ENCODE measurements at regions not wholly inside any gene's neighbourhood (a gene's known extent, or its start where the extent isn't known, plus 50 kb on each side); places are given as distances from the start of the nearest gene placed in this dataset.
A peak's percentile ranks its signal among the peaks of the same experiment; 100 is the strongest.

DNA sequence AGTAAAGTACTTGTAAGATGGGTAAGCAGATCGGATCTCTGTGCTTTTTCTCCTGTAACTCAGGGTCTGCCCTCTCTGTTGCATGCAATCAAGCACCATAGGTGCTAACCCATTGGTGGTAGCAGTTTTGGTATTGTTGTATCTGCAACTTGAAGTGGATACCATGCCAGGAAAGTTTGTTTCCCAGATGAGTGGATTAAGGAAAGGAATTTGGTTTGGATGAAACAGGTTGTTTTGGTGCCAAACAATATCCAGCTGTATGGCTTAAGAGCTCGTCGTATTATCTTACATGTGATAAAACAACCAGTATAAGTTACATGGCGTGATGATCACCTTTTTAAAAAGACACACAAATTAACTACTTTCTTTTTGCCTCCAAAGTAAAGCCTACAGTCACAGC lies 280.9 kb upstream of the TENM3 start:
- intact Hi-C loops (cut with DNase I) = no loop called here
- DNase-seq = no peak

DNA sequence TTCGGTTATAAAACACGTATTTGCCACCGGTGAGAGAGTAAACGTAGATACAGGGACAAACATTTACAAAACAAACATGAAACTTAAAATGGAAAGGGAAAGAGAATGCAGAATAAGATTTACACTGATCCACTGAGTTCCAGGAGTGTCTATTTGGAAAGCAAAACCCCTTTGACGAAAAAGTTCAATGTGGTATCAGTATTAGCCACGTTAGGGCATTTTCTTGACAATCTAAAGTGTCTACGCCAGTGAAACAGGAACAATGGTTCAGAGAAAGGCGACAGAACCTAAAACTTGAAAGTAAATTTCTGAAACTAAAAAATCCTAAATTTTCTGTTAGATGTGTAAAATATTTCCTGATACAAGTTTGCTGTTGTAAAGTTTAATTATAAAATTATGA lies 278.5 kb upstream of the TENM3 start:
- DNase-seq = no peak
- intact Hi-C loops (cut with DNase I) = no loop called here

DNA sequence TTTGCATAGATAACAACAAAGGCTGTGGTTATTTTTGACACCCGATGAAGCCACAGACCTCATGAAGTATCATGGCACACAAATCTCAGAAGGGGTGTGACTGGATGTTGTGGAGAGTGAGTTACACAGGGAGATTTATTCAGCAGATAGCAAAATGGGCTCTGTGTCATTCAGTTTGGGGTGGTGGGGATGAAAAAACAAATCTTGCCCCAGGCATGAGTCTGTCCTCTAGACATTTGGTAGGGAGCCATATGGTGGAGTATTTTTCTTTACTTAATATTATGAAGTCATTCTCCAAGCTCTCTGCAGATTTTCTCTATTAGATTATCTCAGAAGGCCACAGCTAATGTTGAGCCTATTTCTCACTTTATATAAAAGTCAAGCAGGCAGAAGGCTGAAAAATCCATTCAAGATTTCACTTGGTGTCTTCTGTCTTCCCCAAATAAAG lies 277.1 kb upstream of the TENM3 start:
- DNase-seq = no peak
- intact Hi-C loops (cut with DNase I) = no loop called here

DNA sequence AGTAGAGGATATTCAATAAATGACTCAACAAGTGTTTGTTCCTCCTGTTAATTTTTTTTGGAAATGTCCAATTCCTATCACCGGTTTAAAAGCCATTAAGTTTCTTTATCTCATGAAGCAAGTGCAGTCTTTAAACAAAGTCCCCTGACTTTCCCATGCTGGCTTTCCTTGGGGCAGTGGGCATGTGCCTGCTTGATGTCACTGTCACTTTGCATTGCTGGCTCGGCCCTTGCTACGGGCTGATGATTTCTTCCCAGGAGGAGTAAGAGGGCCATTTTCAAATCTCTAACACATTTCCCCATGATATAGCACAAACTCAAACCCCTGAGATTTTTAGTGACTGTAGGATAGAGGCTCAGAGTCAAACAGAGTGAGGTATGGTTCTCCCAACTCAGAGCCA lies 275.8 kb upstream of the TENM3 start:
- intact Hi-C loops (cut with DNase I) = no loop called here
- no peak for DNase-seq

DNA sequence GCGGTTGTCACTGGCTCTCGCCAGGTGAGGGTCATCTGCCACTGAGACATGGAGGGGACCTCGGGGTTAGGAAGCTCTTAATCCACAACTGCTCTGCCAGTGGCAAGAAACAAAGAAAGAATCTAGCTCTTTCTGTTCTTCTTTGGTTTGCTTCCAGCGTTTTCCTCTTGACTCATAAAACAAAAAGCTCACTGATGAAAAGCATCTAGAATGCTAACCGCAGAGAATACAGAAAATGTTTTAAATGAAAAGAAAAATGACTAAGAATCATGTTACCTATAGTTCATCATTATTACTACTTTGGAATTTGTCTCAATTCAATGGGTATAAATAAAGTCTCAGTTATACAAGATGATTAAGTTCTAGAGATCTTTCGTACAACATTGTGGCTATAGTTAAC lies 274.8 kb upstream of the TENM3 start:
- intact Hi-C loops (cut with DNase I) = no loop called here
- DNase-seq = peak in 1 of 10 donors; percentile 61

DNA sequence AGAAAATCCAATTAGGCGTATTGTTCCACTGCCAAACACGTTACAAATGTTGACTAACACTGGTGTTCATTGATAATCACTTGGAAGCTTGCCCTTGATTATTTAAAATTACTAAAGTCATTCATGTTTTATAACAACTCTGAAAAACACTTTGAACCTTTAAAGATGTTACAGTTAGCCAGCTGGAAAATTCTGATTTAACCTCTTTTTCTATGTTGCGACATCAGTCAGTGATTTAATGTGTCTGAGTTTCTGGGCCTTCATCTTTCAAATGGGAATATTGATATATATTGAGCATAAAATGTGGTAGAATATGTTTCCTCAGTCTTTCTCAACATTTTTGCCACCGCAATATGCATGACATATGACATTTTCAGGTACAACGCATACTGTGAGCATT lies 274.1 kb upstream of the TENM3 start:
- intact Hi-C loops (cut with DNase I) = no loop called here

DNA sequence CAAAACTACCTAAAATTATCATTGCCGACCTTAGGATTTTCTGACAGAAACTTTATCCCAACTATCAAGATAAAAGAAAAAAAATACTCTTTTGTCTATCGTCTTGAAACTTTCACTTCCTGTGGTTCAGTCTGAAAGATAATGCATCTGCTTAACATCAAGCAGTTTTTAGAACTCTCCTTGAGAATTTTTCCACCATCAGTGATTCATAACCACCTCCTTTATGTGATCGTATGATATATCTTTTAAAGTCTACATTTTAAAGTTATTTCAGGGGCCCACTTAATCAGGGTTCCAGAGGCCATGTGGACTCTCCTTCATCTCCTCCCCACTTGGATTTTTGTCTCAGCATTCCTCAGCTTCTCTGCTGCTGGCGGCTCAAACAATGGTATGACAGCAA lies 272.8 kb upstream of the TENM3 start:
- DNase-seq = no peak
- intact Hi-C loops (cut with DNase I) = no loop called here

More for the DNA sequence above, 274.1 kb upstream of the TENM3 start:
- DNase-seq = no peak

DNA sequence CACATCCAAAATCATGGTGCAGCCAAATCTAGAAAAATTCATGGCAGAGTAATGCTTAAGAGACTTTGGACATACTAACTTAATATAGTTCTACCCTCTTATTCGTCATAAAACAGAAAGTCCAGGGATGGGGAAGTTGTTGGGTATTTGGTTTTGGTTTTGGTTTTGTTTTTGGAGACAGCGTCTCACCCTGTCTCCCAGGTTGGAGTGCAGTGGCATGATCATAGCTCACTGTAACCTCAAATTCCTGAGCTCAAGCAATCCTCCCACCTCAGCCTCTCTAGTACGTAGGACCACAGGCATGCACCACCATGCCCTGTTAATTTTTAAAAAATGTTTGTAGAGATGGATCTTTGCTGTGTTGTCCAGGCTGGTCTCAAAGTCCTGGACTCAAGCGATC lies 271.8 kb upstream of the TENM3 start:
- no peak for DNase-seq
- intact Hi-C loops (cut with DNase I) = no loop called here

DNA sequence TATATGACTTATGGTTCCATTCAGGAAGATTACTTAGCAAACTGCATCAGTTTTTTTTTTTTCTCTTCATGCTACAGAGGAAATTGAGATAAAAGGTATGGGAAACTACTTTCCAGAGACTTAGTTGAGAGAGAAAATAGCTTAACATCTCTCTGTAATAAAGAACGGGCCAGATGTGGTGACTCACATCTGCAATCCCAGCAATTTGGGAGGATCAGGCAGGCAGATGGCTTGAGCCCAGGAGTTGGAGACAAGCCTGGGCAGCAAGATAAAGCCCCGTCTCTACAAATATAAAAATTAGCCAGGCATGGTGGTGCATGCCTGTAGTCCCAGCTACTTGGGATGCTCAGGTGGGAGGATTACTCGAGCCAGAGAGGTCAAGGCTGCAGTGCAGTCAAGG lies 271.2 kb upstream of the TENM3 start:
- DNase-seq = no peak

DNA sequence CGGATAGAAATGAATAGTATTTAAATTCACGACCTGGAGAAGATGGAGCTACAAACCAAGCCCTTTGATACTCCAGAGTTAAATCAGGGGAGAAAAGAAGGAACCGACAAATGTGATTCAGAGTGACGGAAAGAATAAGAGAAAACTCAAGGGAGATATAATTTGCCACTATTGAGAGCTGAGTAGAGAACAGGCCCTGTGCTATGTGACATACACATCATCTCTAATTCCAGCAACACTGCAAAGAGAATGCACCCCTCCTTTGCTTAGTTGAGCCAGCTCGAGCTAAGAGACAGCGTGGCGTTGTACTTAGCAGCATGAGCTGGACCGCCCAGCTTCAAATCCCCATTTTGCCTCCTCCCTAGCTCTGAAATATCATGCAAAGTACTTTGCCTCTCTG lies 266.4 kb upstream of the TENM3 start:
- intact Hi-C loops (cut with DNase I) = no loop called here

More for the DNA sequence above, 271.2 kb upstream of the TENM3 start:
- intact Hi-C loops (cut with DNase I) = no loop called here

DNA sequence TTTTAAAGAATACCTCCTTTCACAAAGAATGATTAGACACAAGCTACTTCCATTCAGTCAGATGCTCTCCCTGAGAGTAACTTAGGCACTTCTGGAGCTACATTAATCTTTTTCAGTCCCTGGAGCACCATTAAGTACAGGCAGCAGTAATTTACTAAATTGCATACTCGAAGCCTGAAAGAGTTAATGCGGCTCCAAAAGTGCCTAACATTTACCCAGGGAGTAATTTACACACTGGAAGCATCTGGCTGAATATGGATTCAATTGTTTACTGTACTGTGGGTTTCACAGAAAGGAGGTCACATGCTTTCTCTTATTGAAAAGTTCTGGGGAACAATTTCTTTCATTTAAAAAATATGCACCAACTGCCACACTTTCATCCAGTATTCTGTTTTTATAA lies 260.8 kb upstream of the TENM3 start:
- DNase-seq = no peak
- intact Hi-C loops (cut with DNase I) = no loop called here

More for the DNA sequence above, 266.4 kb upstream of the TENM3 start:
- no peak for DNase-seq

DNA sequence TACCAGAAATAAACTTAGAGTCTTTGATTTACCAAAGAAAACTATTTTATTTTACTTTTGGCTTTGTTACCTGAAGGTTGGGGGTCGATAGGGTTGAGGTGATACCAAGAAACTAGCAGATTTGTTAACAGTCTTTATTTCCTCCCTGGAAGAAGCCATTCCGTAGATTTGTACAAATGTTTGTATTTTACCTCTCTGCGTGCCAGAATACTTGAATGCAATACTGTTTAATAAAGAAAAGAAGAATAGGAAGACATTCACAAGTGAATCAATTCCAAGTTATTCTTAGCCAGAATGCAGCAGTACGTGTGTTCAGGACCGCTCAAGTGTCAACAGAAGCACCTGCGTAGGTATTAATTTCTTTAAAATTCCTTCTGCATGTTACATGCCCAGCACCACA lies 260.3 kb upstream of the TENM3 start:
- intact Hi-C loops (cut with DNase I) = no loop called here
- DNase-seq = no peak

DNA sequence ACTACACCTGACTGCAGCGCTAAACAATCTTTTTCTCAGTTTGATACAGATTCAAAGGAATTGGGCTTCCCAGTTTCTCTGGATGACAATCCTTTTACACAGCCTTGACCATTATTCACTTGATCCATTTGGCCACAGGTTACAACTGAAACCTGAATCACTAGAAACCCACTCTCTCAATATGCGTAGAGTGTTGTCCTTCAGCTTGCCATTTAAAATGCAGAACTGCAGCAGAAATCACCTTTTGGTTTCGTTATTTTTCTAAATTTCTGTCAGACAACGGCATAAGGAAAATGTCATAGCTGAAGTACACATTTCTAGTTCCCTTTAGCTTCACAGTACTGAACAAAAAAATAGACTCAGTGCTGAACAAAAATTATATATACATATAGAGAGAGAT lies 255.8 kb upstream of the TENM3 start:
- DNase-seq = no peak
- intact Hi-C loops (cut with DNase I) = no loop called here

DNA sequence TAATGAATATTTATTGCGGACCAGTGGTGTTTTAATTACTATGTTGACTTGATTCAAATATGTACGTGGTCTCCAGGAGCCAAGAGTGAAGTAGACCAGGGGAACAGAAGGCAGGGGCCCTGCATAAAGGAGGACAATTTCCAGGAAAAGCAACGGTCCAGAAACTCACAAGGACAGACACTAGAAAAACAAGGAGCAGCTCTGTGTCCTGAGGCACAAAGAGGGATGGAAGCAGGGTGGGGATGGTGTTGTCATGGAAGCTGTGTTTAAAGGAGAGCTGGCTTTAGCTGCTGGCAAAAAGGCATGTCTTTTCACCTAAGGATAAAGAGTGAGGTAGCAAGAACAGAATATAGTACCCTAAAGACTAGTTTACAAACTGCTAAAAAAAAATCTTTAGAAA lies 254.1 kb upstream of the TENM3 start:
- intact Hi-C loops (cut with DNase I) = no loop called here

DNA sequence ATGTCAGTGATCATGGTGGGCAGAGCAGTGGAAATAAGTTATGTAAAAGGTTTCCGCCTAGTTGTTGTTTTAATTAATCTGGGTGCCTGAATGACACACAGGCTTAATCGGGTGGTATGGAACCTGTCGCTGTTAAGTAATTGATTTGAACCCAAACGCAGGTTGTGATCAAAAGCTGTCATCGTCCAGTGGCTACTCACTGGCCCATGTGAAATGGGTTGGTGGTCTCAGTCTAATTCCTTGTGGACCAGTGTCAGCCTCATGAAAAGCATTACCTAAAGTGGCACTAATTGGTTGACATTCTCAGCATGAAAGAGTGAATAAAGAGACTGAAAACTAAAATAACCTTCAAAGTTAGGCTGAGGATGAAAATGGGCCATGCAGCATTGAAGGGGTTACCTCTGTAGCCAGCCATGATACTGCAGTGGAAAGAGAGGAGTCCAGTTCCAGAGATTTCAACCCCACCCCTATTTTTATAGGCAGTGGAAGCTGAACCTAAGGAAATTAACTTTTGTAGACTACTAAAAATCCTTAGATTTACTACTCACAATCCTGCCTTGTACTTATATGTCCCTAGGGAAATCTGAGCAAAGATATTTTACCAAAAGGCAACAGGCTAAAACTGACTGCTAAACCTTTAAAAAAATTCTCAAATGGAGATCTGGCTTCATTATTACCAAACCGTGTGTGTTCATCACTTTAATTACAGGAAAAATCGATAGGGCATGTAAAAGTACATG lies 251.7 kb upstream of the TENM3 start:
- DNase-seq = no peak
- intact Hi-C loops (cut with DNase I) = no loop called here

More for the DNA sequence above, 254.1 kb upstream of the TENM3 start:
- no peak for DNase-seq

DNA sequence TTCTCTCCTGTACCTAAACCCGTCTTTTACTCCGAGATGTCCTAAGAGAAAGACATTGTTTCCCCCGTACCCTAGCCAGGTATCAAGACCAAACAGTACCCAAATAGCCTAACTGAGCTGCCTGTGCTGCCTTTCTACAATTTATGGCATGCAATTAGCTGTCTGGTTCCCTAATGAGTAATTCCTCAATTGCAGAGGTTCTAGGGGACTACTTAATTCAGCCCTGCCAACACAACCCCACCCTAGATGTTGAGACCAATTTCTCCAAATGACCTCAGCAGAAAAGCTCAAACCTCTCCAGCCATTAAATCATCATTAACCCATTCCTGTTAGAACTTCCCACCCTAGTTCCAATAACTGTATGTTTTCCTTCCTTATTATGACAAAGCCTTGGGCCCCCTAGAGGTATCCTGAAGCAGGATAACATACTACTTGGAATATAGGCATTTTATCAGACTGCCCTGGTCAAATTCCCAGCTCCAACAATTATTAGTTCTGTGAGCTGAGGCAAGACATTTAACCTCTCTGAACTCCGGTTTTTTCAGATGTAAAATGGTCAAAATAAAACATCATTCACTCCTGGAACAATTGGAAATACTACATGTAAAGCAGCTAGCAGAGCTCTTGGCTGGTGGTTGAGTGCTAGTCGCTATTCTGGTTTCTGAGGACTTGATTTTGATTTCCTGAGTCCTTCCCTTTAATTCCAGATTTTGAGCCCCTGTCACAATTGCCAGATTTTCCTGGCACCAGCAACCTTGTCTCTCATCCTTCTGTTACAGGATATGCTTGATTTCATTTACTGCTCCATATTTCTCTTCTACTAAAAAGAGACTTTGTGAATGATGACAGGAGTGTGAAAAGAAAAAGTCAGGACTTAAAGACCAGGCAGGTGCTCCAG lies 244.6 kb upstream of the TENM3 start:
- intact Hi-C loops (cut with DNase I) = no loop called here
- DNase-seq = no peak

DNA sequence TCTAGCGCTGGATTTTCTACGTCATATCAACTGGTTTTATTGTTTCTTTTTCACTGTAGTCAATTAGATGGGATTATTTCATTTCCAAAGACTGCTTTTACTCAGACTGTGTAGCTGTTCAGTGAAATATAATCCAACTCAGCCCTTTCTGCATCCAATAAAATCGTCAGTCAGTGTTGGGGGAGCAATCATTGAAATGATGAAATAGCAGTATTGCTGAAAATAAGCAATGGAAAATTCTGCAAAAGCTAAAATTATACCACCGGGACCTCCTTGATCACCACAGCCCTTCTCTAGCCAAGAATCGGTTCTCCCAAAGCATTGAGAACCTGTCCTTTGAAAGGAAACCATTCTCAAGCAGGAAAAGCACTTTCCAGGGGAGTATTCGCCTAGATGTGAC lies 243.1 kb upstream of the TENM3 start:
- intact Hi-C loops (cut with DNase I) = no loop called here
- no peak for DNase-seq

DNA sequence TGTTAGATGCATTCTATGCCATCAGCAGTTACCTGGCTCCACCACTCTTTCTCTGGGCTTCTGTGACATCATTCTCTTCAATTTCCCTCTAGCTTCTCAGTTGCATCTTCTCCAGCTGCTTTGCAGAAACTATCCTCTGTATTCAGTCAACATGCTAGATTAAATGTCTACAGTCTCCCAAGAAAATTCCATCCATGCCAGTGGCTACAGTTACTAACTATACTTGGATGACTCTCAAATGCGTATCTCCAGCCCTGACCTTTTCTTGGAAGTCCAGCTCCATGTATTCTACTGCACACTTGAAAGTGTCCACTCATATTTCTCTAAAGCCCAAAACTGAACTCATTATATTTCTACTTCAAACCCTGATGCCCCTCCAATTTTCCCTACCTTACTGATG lies 232.3 kb upstream of the TENM3 start:
- intact Hi-C loops (cut with DNase I) = no loop called here
- DNase-seq = no peak

DNA sequence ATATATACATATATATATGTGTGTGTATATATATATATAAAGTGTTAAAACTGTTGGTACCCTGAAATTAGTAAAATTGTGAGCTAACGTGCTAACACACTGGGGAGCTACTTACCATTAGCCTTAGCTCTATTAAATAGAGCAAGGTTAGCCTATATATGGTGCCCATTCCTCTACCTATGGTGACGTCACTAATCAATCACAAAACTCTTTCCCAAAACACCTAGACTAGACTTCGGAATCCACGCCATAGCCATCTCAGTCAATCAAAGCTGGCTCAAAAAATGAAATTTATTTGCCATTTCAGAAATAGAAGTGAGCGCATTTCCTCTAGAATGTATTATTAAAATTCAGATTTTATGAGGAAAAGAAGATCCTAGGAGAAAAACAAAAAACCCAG lies 229.0 kb upstream of the TENM3 start:
- intact Hi-C loops (cut with DNase I) = no loop called here
- no peak for DNase-seq

DNA sequence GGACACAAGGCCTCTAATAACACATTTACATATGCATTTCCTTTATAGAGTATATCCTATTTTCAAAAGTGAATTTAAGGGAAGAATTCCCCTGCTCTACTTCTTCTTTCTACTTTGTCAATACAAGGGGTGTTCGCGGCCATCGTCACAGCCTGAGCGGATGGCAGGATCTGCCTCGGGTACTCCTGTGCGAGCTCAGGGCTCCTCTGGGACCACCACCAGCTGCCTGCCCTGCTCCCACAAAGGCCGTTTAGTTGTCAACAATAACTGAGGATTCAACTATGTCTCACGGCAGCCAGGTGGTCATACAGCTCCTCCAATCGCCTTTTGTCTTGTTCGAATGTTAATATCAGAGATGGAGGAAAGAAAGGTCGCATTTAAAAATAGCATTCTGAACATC lies 228.2 kb upstream of the TENM3 start:
- intact Hi-C loops (cut with DNase I) = no loop called here
- no peak for DNase-seq

DNA sequence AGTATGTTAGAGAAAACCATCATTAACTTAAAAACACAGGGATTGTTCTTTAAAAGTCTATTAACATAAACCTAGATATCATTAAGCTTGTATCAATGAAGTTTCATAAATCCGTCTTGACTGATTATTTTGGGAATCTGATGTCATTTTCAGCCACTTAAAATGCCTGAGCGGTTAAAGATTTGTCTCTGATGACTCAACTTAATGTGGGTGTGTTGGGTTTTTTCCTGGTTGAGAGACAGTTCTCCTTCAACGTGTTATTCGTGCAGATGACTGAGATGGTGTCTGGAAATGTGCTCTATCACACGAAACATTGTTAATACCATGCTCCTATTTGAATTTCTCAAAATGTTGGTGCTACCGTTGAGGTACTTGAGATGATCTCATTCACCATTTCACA lies 227.3 kb upstream of the TENM3 start:
- DNase-seq = no peak
- intact Hi-C loops (cut with DNase I) = no loop called here

DNA sequence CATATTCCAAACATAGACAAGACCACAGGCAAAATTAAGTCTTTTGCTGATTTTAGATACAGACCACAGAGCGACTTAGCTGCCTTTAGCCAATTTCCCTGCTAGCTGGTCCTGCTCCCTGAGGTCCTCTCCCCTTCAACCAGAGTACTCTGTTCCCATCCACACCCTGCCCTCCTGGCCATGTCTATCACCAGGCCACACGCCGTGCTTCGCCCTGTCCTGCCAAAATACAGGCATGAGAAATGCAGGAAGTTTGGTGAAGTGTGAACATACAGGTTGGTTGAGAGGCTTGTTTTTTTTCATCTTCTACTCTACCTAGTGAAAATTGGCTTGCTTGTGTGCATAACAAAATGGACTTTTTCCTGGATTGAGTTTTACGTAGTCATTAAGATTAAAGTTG lies 226.2 kb upstream of the TENM3 start:
- DNase-seq = no peak
- intact Hi-C loops (cut with DNase I) = no loop called here
